ENCODE measurements at regions not wholly inside any gene's neighbourhood (a gene's known extent, or its start where the extent isn't known, plus 50 kb on each side); places are given as distances from the start of the nearest gene placed in this dataset.
A peak's percentile ranks its signal among the peaks of the same experiment; 100 is the strongest.
"Not testable (repeated sequence)": the region's sequence is repeated elsewhere in the genome, so short reads cannot be mapped to it uniquely, and the experiment has no call there.

DNA sequence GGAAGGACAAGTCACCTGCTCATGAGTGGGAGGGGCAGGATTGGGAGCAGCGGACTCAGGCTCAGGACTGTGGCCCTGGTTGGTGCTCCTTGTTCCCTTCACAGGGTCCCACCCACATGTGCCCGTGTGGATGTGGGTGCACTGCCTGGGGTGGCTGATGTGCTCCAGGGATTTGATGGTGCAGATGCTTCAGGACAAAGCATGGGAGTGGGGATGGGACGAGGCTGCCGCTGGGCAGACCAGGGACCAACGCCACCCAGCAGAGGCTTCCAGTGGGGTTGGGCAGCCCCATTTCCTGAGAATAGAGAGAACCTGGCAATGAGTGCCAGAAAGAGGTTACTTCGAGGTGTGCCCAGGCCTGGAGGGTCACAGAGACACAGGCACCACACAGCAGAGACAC is 65.5 kb upstream of the IGLL5 start:
- DNase-seq (ENCODE audit: low spot score): no peak

DNA sequence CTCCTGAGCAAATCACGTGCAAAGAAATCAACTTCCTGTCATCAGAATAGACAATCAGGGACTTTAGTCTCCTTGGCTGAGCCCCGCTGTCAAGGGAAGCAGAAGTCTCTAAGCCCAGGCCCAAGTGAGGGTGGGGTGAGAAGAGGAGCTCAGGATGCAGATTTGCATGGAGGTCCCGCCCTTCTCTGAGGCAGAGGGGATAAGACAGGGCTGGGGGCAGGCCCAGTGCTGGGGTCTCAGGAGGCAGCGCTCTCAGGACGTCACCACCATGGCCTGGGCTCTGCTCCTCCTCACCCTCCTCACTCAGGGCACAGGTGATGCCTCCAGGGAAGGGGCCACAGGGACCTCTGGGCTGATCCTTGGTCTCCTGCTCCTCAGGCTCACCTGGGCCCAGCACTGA is 65.1 kb upstream of the IGLL5 start:
- DNase-seq (ENCODE audit: low spot score): not testable (repeated sequence)

DNA sequence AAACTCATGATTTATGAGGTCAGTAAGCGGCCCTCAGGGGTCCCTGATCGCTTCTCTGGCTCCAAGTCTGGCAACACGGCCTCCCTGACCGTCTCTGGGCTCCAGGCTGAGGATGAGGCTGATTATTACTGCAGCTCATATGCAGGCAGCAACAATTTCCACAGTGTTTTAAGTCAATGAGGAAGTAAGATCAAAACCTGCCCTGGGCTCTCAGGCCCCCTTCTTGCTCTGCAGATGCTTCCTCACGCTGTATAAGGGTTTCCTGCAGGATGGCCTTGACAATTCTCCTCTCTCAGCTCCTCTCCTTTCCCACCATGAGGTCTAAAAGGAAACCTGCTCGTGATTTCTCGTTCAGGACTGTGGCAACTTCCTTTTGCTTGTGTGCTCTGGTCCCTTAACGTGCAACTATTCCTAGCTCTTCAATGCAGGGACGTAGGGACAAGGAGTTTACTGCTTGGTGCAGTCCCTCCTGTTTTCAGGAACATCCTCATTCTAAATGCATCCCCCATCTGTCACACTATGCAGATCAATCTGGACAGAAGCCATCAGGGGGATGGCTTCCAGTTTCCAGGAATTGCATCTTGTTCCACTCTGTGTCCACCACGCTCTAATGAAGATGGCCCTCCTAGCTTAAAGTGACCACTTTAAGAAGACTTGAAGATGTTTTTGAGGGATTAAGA is 64.3 kb upstream of the IGLL5 start:
- DNase-seq (ENCODE audit: low spot score): no peak

DNA sequence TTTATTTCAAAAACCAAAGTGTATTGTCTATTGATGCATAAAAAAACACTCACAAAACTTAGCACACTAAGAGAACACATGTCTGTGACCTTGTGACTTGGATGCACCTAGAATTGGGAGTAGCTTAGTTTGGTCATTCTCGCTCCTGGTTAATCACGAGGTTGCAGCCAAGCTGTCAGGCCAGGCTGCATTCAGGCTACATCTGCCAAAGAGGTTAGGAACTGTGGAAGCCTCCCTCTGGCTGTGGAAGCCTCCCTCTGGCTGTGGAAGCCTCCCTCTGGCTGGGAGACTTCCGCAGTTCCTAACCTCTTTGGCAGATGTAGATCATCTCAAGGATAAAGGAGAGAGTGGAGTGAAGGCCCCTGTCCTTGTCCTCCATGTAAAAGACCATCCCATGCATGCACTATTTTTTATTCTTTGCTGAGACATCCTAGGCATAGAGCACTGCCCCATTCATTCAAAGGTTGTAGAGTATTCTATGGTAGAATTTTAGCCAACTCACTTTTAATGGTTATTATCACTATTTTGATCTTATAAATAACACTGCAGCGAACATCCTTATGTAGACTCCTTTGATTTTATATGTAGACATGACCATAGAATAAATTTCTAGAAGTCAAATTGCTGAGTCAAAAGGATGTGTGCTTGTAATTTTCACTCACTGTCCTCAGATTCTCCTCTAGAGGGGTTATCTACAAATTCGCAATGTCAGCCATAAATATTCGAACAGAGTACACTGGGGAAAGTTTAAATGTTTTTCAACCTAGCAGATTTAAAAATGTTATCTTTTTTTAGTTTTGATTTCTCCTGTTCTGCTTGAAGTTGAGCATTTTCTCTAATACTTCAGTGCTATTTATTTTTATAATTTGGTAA is 63.0 kb upstream of the IGLL5 start:
- no peak for DNase-seq (ENCODE audit: low spot score)

DNA sequence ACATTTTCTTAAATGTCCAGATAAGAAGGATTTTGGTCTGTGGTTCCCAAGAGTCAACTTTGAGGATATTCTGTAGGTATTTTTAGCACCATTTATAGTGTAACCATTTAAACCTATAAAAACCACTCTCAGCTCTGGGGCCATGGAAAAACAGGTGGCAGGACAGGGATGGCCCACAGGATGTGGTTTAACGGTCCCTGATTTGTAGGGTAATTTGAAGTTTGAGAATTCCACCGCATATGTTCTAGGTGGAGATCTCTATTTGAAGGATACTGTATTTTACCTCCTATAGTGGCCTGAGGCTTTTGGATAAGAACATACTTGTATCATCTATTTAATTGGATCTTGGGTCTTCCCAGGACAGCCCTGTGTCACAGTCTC is 62.4 kb upstream of the IGLL5 start:
- no peak for DNase-seq (ENCODE audit: low spot score)

DNA sequence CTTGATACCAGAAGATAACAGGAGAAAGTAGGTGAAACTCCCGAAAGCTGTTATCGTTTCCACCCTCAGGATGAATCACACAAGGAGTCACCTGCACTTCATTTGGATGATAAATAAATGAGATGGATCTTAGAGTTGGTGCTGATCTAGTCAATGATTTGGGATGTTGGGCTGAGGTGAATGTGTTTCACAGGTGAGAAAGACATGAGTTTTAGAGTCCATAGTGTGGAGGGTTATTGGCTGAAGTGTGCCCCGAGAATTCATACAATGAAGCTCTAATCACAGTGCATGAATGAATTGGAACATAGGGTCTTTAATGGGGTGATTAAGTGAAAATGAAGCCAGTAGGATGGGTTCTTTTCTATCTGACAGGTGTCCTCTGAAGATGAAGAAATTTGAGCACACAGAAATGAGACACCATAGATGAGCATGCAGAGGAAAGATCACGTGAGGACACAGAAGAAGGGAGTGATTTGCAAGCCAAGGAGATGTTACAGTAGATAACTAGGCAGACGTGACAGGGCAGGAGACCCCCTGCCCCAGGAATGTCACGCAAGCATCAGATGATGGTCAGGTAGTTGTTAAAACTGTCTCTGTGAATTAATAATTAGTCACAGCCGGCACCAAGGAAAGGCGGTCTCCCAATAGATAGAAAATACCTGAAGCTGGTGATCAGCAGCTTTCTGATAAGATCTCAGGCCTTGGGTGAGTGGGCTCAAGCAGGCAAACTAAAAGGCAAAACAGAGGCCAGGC is 60.3 kb upstream of the IGLL5 start:
- no peak for DNase-seq (ENCODE audit: low spot score)

DNA sequence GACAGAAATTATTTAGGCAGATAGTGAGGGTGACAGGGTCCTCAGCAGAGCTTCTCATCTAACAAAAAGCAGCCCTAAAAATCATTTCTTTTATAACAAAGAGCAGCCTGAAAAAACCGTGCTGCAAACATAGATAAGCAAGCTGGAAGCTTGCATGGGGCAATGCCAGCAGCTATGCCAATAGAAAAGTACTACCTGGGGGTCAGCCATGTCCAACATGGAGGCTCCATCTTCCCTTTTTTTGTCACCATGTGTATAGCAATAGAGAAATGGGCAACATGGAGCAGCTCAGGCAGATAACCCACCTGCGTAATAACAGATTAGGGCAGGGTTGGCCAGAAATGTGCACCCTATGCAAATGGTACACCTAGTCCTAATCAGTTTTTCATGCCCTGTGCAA is 57.4 kb upstream of the IGLL5 start:
- DNase-seq (ENCODE audit: low spot score): no peak

DNA sequence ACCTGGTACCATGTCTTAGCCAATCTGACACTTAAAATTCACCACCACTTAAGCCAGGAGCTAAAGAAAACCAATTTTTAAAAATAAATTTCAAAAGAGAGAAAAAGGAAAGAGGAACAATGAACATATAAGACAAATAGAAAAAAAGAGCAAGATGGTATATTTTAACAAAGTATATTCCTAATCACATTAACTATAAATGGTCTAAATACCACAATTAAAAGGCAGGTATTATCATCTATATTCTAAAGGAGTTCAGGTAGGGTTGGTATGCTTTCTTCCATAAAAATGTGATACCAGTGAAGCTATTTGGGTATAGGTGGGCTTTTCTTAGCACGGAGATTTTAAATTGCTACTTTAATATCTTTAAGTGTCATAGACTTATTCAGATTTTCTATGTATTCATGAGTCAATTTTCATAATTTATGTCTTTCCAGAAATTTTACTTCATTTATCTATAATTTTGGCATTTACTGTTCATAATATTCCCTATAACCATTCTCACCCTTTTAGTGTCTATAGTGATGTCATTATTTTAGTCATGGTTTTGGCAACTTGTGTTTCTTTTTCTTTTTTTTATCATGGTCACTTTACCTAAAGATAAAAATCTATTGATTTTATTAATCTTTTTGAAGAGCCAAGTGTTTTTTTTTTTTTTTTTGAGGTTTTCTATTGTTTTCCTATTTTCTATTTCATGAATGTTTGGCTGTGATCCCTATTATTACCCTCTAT is 56.5 kb upstream of the IGLL5 start:
- no peak for DNase-seq (ENCODE audit: low spot score)

DNA sequence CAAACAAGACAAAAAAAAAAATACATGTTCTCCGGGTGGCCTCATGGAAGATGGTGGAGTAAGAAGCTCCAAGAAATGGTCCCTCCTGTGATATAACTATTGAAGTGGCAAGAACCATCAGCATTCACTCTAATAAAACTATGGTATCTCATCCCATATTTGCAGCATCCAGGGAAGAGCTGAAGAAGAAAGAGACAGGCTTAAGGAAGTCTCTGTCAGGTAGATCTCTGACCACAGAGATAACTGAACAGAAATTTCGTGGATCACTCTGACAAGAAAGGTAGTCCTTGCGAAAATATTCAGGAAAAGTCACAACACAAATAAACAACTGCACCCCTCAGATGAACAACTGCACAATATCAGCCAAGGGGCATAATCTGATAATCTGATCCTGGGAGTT is 54.6 kb upstream of the IGLL5 start:
- DNase-seq (ENCODE audit: low spot score): no peak

DNA sequence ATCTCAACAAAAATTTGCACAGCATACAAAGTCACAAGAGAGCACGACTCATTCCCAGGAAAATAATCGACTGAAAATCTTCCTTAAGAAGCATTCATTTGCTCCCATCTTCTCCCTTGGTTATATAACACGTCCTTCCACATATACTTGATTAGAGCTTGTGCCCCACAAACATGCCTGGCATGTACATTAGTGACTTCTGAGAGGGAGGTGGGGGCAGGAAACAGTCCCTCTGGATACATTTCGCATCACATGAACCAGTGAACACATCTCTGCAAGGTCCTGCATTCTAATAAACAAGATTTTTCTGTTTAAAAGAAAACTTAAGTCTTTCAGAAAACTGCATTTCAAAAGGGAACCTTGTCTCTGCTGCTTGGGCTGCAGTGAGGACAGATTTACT is 54.1 kb upstream of the IGLL5 start:
- no peak for DNase-seq (ENCODE audit: low spot score)

DNA sequence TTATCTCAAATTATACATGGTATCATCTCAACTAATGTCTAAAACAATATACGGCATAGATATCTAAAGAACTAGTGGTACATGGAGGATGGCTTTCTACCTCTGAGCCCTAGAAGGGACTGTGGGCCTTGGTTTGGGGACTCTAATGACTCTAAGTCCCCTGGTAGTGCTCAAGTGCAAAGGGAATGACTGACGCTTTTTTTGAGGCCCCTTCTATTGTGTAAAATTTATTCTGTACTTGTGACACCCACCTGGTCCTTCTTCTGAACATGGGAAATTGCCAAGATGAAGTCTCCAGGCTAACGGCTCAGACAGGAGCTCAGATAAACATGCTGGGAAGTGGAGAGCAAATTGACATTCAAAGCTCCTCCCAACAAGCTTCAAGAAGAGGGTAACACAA is 53.4 kb upstream of the IGLL5 start:
- DNase-seq (ENCODE audit: low spot score): no peak

DNA sequence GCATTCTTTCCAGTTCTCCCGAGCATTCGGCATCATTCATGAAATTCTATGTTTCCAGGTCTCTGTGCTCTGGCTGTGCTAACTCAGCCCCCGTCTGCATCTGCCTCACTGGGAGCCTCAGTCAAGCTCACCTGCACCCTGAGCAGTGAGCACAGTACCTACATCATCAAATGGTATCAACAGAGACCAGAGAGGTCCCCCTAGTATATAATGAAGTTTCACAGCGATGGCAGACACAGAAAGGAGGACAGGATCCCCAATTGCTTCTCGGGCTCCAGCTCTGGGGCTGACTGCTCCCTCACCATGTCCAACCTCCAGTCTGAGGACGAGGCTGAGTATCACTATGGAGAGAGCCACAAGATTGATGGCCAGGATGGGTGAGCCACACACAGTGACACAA is 52.8 kb upstream of the IGLL5 start:
- DNase-seq (ENCODE audit: low spot score): no peak

DNA sequence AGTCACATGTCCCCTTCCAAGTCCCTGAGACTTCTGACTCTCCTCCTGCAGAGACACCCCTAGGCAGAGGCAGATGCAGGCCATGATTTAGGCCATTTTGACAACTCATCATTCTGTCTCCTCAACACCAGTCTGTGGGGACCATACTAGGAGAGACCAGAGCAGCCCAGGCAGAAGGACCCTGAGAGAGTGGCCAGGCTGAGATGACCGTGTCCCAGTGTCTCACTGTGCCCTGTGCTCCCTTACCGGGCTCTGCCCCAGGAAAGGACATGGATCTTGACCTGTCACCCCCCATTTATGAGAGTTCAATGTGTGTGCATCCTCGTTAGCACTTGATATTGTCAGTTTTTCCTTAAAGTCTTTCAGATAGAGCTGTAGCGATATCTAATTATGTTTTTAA is 52.4 kb upstream of the IGLL5 start:
- no peak for DNase-seq (ENCODE audit: low spot score)

DNA sequence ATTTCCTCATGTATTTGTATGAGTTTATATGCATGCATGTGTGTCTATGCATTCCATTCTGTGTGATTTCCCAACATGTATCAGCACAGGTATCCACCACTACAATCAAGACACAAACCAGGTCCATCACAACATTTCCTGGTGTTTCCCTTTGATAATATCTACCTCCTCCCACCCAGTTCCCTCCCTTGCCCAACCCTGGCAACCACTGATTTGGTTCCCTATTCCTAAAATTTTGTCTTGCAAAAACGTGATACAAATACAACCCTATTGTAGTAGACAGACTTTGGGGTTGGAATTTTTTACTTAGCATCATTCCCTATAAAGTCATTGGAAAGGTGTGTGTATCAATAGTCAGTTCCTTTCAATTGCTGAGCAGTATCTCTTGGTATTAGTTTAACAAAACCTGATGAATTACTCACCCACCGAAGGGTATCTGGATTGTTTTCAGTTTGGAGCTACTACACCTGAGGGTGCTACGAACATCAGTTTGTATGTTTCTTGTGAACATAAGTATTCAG is 51.8 kb upstream of the IGLL5 start:
- DNase-seq (ENCODE audit: low spot score): no peak

DNA sequence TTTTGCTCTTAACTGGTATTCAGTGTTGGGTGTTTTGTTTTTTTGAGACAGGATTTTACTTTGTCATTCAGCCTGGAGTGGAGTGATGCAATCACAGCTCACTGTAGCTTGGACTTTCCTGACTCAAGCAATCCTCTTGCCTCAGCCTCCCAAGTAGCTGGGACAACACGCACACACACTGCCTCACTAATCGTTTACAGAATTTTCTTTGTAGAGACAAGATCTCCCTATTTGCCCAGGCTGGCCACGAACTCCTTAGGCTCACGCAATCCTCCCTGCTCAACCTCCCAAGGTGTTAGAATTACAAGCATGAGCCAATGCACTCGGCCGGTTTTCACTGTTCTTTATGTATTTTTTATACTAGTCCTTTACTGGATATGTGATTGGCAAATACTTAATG is 51.0 kb upstream of the IGLL5 start:
- DNase-seq (ENCODE audit: low spot score): peak; percentile 15

Measured in H4 (cell line).